Stomach (tissue), 8 donors: ENCODE measurements at regions not wholly inside any gene's neighbourhood (a gene's known extent, or its start where the extent isn't known, plus 50 kb on each side); places are given as distances from the start of the nearest gene placed in this dataset.

ENCODE experiments used
- DNase-seq, 2 donors: peaks; one replicate each; pipeline versions ENCODE4 v3.0.0 to v3.0.0-alpha.2; 2013 to 2019
- H3K27ac ChIP-seq, 5 donors: fragments of 200-600 bp in 4 of 5; sonication (generic) in 4 of 5; one replicate each; pipeline ENCODE4 v1.5.1; 2013 to 2019; ENCODE audit warnings: mild to moderate bottlenecking in 1 of 5, moderate library complexity in 1 of 5
- H3K27me3 ChIP-seq, 3 donors: fragments of 200-600 bp; sonication (generic); one replicate each; pipeline ENCODE4 v1.5.1; 2017 to 2019; ENCODE audit warnings: mixed run types in 1 of 3
- H3K36me3 ChIP-seq, 4 donors: fragments of 200-600 bp; sonication (generic); 1 replicate in 3 of 4; 2 replicates in 1 of 4; pipeline ENCODE4 v1.5.1; 2016 to 2019
- H3K4me1 ChIP-seq, 4 donors: fragments of 200-600 bp; sonication (generic); one replicate each; pipeline ENCODE4 v1.5.1; 2016 to 2019
- H3K4me3 ChIP-seq, 4 donors: fragments of 200-600 bp; sonication (generic) in 3 of 4; one replicate each; pipeline ENCODE4 v1.5.1; 2016 to 2019; ENCODE audit warnings: mild to moderate bottlenecking in 1 of 4
- H3K9me3 ChIP-seq, 4 donors: fragments of 200-600 bp; sonication (generic); one replicate each; pipeline ENCODE4 v1.5.1; 2016 to 2019
- CTCF ChIP-seq, 7 experiments: fragments of 450-650 bp in 4 of 7; fragments of 200-600 bp in 3 of 7; sonication (generic) in 3 of 7; IDR thresholded peaks; one replicate each; pipeline ENCODE4 v1.5.1; 2016 to 2019; ENCODE audit warnings: antibody characterized with exemption in 7 of 7, control low read depth in 2 of 7, mild to moderate bottlenecking in 1 of 7
- EP300 ChIP-seq: sonication (generic); formaldehyde crosslinking; IDR thresholded peaks from one replicate; pipeline ENCODE4 v1.6.1; 2017; ENCODE audit warnings: antibody characterized with exemption
- POLR2A ChIP-seq, 4 donors: fragments of 450-650 bp; IDR thresholded peaks; one replicate each; pipeline ENCODE4 v1.6.1; 2016; ENCODE audit warnings: antibody characterized with exemption in 4 of 4, control low read depth in 2 of 4, mild to moderate bottlenecking in 1 of 4, moderate library complexity in 1 of 4
- POLR2AphosphoS5 ChIP-seq, 3 donors: sonication (generic); formaldehyde crosslinking; IDR thresholded peaks; one replicate each; pipeline ENCODE4 v1.6.1; 2016; ENCODE audit warnings: antibody characterized with exemption in 3 of 3
- WGBS, 5 donors: extraction: QIAGEN DNeasy Blood & Tissue Kit in 3 of 5; methylation state at CpG; one replicate each; pipeline versions ENCODE4 v1.1.5 to v1.1.7; 2013 to 2018; 5-methylcytosine and 5-hydroxymethylcytosine counted together
- intact Hi-C: fragments of 100-400 bp; cut with DNase I; formaldehyde crosslinking; loops from one replicate; pipeline ENCODE4 v1.15.1; 2023; ENCODE audit warnings: low total_unique reads
- donor health status: healthy with polysubstance abuse.
- donor health status: Bipolar disorder and iron deficiency.
- donor health status: healthy.

DNA sequence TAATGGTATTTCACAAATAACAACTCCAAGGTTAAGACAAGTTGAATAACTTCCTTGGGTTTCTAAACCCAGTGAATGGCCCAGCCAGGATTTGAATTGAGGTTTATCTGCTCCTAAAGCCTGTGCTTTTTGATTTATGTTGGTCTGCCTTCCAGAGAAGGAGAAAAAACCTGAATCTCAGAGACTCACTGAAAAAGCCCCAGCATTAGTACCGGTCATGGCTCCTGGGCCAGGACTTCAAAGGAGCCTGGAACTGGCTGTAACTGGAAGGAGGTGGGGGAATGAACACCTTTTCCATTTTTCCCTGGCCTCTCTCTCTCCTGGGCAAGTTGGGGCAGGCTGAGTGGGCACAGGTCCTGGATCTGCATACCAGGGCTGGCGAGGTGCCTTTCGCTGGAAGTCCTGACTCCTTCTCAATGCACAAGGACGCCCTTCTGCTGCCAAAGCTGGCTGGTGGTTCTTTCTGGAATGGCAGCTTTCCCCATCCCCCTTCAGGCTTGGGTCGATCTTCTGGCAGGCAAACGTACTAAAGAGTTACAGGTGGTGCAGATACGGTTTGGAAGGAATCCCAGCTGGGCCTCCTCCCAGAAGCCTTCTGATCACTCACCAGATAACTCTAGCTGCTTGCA is 268.2 kb downstream of the PTEN start:
- peak; percentile 10 to 69 (median 31) for TF ChIP-seq POLR2AphosphoS5 (IDR thresholded peaks at IDR 0.05)
- peak in 4 of 7 experiments; percentile 23 to 76 (median 40) for TF ChIP-seq CTCF (IDR thresholded peaks at IDR 0.05)
- TF ChIP-seq POLR2A (IDR thresholded peaks at IDR 0.05), result no peak
- Histone ChIP-seq H3K27ac (peak overlapping the region in 4 of 5 donors; percentile 24 to 46 (median 31)), H3K4me1 (peaks cover 0 to 16% (median 7%) of the 10 kb centered on the region in 4 donors), H3K36me3 (no peaks in the 10 kb centered on the region), H3K27me3 (no peaks in the 10 kb centered on the region), H3K9me3 (no peaks in the 10 kb centered on the region), H3K4me3 (no peak overlapping the region)
- intact Hi-C loops, result no loop called here
- DNase-seq, result peak; percentile 51 to 94
- WGBS, 5 donors, result 19 to 58% (median 21%) methylated on average over 6 to 7 of the region's 7 CpGs

DNA sequence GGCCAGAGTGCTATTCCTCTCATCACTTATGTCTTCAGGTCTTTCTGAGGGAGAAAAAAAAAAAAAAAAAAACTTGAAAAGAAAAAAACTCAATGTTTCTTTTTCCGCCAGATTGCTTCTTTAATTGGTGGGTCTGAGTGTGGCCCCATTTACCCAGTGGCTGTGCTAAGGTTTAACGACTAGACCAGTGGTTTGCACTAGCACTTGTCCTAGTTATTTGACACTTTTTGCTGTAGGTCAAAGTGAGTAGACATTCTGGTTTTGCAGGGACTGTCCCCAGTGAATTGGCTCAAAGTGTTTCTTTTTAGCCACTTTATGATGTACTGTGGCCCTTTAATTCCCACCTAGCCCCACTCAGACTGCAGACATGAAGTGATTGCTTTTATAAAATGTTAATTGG is 273.3 kb downstream of the PTEN start:
- intact Hi-C loops, result no loop called here
- no peak for DNase-seq
- Histone ChIP-seq H3K4me1 (peaks cover 0 to 7% (median 3%) of the 10 kb centered on the region in 4 donors), H3K9me3 (no peaks in the 10 kb centered on the region), H3K36me3 (no peaks in the 10 kb centered on the region), H3K27ac (no peak overlapping the region), H3K4me3 (no peak overlapping the region), H3K27me3 (no peaks in the 10 kb centered on the region)
- 53 to 76% (median 64%) methylated on average over 2 of the region's 2 CpGs for WGBS, 5 donors
- TF ChIP-seq EP300, result no peak
- TF ChIP-seq POLR2A (IDR thresholded peaks at IDR 0.05), result no peak
- no peak for TF ChIP-seq POLR2AphosphoS5 (IDR thresholded peaks at IDR 0.05)
- no peak for TF ChIP-seq CTCF (IDR thresholded peaks at IDR 0.05)

DNA sequence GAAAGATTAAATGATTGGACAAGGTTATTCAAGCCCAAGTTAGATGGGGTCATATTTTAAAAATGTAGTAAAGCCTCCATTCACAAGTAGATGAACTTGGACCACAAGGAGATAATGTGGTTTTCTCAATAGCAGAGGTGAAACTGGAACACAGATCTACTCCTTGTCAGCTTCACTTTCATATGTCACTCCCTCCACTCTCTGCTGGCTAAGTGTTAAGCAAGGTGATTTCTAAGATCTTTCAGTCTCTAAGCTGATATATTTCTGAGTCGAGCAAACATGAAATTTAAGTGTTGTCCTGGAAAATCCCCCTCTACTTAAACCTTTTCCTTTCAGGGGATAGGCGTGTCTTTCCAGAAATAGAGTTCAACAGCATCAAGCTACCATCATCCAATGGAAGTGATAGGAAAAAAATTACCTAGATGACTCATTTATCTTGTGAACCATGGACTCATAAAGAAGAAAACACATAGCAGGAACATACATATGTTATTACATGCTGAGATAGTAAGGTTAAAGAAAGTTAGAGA is 275.0 kb downstream of the PTEN start:
- intact Hi-C loops, result no loop called here
- H3K4me3 ChIP-seq, result no peak overlapping the region
- H3K27ac ChIP-seq, result no peak overlapping the region
- H3K9me3 ChIP-seq, result no peaks in the 10 kb centered on the region
- TF ChIP-seq POLR2AphosphoS5 (IDR thresholded peaks at IDR 0.05), result no peak
- no peak for TF ChIP-seq POLR2A (IDR thresholded peaks at IDR 0.05)
- TF ChIP-seq CTCF (IDR thresholded peaks at IDR 0.05), result no peak
- TF ChIP-seq EP300, result no peak
- H3K27me3 ChIP-seq, result no peaks in the 10 kb centered on the region
- no peaks in the 10 kb centered on the region for H3K36me3 ChIP-seq
- 64 to 83% (median 79%) methylated on average over 2 of the region's 2 CpGs for WGBS, 5 donors
- H3K4me1 ChIP-seq, result no peaks in the 10 kb centered on the region
- no peak for DNase-seq

DNA sequence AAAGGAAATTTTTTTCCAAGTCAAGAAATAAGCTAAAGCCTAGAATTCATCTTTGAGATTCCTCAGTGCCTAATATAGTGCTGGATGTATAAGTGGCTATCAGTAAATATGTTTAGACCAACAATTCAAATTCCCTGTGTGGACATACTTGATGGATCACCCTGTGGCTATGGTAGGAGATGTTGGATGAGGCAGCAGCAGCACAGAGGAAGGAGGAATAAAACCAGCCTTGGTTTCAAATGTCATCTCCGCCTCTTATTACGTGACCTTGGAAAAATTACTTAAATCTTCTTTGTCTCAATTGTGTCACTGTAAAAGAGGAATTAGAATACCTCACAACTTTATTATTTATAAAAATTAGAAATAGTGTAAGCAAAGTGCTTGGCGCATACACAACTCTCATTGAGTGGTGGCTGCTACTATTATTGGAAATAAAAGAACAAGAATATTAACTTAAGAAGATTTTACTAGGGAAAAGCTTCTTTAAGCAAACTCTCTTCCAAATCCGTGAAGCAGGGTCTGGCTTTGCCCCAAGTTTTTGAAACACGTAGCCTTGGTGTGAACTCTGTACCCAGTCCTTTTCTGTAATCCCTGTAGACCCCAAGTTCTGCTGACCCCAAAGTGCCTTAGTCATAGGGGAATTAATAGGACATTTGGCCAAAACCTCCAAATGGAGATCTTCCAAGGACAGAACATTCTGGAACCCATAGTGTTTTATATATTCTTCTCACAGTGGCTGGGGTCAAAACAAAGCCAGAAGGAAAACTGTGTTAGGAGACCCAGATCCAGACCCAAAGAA is 283.8 kb downstream of the PTEN start:
- peak in 1 of 2 donors; percentile 54 for DNase-seq
- TF ChIP-seq POLR2AphosphoS5 (IDR thresholded peaks at IDR 0.05) (peak in 1 of 3 donors; percentile 21), CTCF (IDR thresholded peaks at IDR 0.05) (no peak)
- Histone ChIP-seq H3K27me3 (no peaks in the 10 kb centered on the region), H3K4me1 (no peaks in the 10 kb centered on the region), H3K9me3 (no peaks in the 10 kb centered on the region), H3K4me3 (no peak overlapping the region), H3K27ac (peak overlapping the region in 4 of 5 donors; percentile 35 to 65 (median 50)), H3K36me3 (no peaks in the 10 kb centered on the region)
- WGBS, 5 donors, result 63 to 83% (median 75%) methylated on average over 5 of the region's 5 CpGs
- intact Hi-C loops, result no loop called here
